ENCODE measurements at regions not wholly inside any gene's neighbourhood (a gene's known extent, or its start where the extent isn't known, plus 50 kb on each side); places are given as distances from the start of the nearest gene placed in this dataset.

GRCh38 chr15:101565377-101565776 lies 75.9 kb upstream of the PCSK6 start:
- TF ChIP-seq CTCF (IDR thresholded peaks at IDR 0.05) = no peak

GRCh38 chr15:101563176-101563796 lies 73.8 kb upstream of the PCSK6 start:
- Histone ChIP-seq H3K27ac (no peak overlapping the region), H3K9me3 (no peaks in the 10 kb centered on the region), H3K27me3 (no peaks in the 10 kb centered on the region), H3K36me3 (no peaks in the 10 kb centered on the region), H3K4me3 (no peak overlapping the region), H3K4me1 (no peaks in the 10 kb centered on the region), H3K9ac (ENCODE audit: low read depth in 2 of 2, low read length in 2 of 2) (no peak overlapping the region)
- intact Hi-C loops (cut with DNase I) = no loop called here
- TF ChIP-seq CTCF (IDR thresholded peaks at IDR 0.05) = no peak
- no peak for DNase-seq

More at GRCh38 chr15:101565377-101565776, 75.9 kb upstream of the PCSK6 start:
- H3K4me3 ChIP-seq = no peak overlapping the region
- H3K4me1 ChIP-seq = no peaks in the 10 kb centered on the region
- H3K27ac ChIP-seq = no peak overlapping the region
- no peaks in the 10 kb centered on the region for H3K27me3 ChIP-seq
- intact Hi-C loops (cut with DNase I) = no loop called here
- peak; percentile 10 for DNase-seq
- H3K36me3 ChIP-seq = no peaks in the 10 kb centered on the region
- no peaks in the 10 kb centered on the region for H3K9me3 ChIP-seq
- no peak overlapping the region for H3K9ac ChIP-seq (ENCODE audit: low read depth in 2 of 2, low read length in 2 of 2)

GRCh38 chr15:101562428-101563059 lies 73.0 kb upstream of the PCSK6 start:
- no peaks in the 10 kb centered on the region for H3K9me3 ChIP-seq
- H3K9ac ChIP-seq (ENCODE audit: low read depth in 2 of 2, low read length in 2 of 2) = no peak overlapping the region
- H3K36me3 ChIP-seq = no peaks in the 10 kb centered on the region
- TF ChIP-seq CTCF (IDR thresholded peaks at IDR 0.05) = no peak
- peak; percentile 14 for DNase-seq
- H3K27ac ChIP-seq = no peak overlapping the region
- intact Hi-C loops (cut with DNase I) = no loop called here
- no peaks in the 10 kb centered on the region for H3K27me3 ChIP-seq
- H3K4me3 ChIP-seq = no peak overlapping the region
- no peaks in the 10 kb centered on the region for H3K4me1 ChIP-seq

DNA sequence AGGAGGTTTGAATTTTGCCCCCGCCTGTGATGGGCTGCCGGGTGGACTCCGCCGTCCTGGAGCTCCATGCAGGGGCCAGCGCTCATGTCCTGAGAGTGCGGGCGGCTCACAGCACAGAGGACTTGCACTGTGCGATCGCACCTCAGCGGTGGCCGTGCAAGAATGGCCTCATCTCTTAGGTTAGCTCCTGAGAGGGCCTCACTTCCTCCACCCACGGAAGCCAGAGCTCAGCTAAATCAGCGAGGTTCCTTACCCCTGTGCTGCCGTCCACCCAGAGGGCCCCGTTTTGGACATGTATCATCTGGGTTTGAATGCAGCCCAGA lies 72.0 kb upstream of the PCSK6 start:
- Histone ChIP-seq H3K4me3 (no peak overlapping the region), H3K27ac (no peak overlapping the region), H3K9ac (ENCODE audit: low read depth in 2 of 2, low read length in 2 of 2) (no peak overlapping the region), H3K36me3 (no peaks in the 10 kb centered on the region), H3K9me3 (no peaks in the 10 kb centered on the region), H3K27me3 (no peaks in the 10 kb centered on the region), H3K4me1 (no peaks in the 10 kb centered on the region)
- DNase-seq = peak; percentile 16
- intact Hi-C loops (cut with DNase I) = no loop called here
- TF ChIP-seq CTCF (IDR thresholded peaks at IDR 0.05) = no peak

- no peak for TF ChIP-seq CTCF (IDR thresholded peaks at IDR 0.05)
- intact Hi-C loops (cut with DNase I) = no loop called here
- Histone ChIP-seq H3K36me3 (no peaks in the 10 kb centered on the region), H3K27me3 (no peaks in the 10 kb centered on the region), H3K9ac (ENCODE audit: low read depth in 2 of 2, low read length in 2 of 2) (no peak overlapping the region), H3K27ac (no peak overlapping the region), H3K4me3 (no peak overlapping the region), H3K9me3 (no peaks in the 10 kb centered on the region), H3K4me1 (no peaks in the 10 kb centered on the region)
- DNase-seq = peak; percentile 13
Observed at GRCh38 chr15:101560722-101561583, 71.4 kb upstream of the PCSK6 start.
